ENCODE measurements at regions not wholly inside any gene's neighbourhood (a gene's known extent, or its start where the extent isn't known, plus 50 kb on each side); places are given as distances from the start of the nearest gene placed in this dataset.

DNA sequence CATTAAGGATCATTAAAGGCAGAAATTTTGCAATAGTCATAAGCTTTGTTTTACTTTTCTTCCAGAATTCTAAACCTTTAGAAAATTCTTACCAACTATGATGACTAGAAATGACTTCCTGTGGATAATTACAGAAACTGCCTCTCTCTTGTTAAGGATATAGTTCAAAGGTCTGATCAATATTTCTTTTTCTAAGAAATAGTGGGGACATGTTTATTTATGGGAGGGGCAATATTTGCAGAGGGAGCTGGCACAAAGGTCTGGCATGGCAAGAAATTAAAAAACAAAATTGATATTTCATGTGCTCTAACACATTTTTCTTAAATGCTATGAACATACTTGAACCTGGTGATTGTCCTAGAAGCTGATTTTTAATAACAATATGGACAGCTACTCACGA, 448.9 kb downstream of the KCTD8 start:
- DNase-seq: no peak

DNA sequence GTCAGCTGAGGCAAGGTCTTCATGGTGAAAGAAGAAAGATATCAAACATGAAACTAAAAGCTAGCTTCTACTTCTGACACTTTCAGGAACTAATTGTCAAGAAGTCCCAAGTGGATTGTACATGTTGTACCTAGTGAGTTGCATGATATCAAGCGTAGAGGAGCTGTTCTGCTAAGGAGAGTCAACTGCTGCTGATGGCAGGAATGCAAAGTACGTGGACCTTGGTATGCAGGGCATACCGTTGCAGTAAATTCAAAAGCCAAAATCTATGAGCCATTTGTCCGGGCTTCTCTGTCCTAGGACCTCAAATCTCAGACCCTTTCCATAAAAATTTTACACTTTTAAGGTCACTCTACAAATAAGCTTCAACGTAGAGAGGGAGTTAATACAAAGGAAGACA, 446.2 kb downstream of the KCTD8 start:
- DNase-seq: no peak

DNA sequence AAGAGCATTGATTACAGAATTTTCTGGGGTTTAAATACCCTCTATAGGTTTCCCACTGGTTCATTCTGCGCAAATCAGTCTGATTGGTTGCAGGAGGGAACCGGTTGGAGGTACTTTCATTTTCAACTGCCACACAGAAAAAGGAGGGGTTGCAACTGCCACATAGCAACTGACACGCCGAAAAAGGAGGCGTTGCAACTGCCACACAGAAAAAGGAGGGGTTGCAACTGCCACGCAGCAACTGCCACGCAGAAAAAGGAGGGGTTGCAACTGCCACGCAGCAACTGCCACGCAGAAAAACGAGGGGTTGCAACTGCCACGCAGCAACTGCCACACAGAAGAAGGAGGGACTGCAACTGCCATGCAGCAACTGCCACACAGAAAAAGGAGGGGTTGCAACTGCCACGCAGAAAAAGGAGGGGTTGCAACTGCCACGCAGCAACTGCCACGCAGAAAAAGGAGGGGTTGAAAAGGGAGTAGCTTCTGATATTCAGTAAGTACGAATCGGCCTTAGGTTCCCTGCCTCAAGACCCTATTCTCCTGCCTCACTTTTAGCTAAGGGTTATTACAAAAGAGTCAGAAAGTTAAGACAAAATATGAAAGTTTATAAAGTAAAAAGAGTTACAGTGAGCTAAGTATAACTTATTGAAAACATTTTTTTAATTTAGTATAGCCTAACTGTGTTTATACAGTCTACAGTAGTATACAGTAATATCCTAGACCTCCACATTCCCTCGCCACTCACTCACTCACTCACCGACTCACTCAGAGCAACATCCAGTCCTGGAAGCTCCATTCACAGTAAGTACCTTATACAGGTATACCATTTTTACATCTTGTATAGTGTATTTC, 431.8 kb downstream of the KCTD8 start:
- no peak for DNase-seq

DNA sequence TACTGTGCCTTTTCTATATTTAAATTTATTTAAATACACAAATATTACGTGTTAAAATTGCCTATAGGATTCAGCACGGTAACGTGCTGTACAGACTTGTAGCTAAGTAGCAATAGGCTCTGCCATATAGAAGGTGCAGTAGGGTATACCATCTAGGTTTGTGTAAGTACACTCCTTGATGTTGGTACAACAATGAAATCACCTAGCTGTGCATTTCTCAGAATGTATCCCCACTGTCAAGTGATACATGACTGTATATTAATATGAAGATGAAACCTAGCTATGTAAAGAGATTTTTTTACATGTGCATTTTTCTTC, 431.2 kb downstream of the KCTD8 start:
- DNase-seq: no peak

DNA sequence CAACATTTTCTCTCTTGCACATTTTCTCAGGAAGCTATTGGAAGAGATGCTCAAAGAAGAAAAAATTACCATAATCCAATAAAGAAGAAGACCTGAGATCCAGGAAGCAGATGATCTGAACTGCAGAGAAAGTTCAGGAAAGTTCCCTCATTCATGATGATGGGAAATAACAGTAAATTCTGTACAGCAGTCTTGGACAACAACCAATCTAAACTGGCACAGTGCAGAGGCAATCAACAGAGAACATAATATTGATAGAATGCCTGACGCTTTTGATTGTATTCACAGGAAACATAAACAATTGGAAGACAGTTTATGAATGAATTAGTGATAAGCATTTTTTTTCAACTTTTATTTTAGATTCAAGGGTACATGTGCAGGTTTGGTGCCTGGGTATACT, 428.9 kb downstream of the KCTD8 start:
- no peak for DNase-seq

DNA sequence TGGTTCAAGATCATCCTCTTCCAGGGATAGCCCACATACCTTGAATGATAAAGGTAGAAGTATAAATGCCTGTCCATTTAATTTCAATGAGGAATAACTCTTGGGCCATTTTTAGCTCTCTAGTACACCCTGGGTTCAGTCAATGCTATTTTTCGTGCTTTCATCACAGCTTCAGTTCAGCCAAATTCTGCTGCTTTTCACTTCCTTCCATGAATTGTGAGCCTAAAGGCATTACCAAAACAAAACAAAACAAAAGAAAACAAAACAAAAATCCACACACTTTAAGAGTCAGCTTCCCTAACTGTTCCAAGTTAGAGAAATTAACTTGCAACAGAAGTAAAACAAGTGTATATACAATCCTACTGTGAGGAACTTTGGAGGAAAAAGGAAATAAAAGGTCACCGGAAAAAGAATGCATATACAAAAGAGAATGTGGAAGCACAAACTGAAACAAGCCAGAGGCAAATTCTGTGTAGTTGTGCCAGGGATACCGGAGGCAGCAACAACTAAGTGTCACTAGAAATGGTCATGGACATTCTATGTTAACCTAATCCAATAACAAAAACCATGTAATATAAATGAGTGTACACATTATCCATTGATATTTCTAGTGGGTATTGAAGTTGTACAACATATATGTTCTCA, 423.1 kb downstream of the KCTD8 start:
- no peak for DNase-seq

DNA sequence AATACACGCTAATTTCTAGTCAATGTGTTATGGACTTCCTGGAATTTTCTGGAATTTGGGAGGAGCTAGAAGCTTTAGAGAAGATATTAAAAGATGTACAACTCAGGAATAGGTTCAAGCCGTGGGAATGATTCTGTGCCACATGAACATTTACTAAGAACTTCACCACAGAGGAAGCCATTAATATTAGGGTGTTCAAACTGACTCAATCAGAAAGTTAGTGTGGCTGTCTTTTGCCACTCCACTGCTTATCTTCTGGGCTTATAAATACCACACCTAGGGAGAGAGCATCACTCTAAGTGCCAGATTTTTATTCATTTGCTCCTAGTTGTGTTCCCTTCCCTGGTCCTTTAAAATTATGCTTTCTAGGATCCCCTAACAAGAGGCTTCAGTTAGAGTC, 409.8 kb downstream of the KCTD8 start:
- no peak for DNase-seq

DNA sequence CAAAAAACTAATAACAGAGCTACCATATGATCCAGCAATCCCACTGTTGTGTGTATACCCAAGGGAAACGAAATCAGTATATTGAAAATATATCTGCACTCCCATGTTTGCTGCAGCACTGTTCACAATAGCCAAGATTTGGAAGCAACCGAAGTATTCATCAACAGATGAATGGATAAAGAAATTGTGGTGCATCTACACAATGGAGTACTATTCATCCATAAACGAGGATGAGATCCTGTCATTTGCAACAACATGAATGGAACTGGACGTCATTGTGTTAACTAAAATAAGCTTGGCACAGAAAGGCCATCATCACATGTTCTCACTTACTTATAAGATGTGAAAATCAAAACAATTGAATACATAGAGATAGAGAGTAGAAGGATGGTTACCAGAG, 402.1 kb downstream of the KCTD8 start:
- no peak for DNase-seq

DNA sequence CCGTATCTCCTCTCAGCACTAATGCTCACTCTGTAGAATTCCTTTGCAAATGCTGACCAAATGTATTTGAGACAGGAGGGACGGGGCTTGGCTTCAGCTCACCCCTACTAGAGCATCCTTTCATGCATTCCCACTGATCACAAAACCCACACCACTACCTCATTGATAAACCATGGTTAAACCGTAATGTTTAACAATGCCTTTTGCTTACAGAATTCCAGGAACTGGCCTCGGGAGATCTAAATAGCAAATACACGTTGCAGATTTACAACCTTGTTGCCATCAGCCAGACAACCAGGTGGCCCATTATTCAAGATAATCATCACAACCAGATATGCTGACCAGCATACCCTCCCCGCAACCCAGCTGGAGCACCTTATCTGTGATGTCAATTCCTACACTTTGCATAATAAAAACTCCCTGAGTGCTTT, 391.9 kb downstream of the KCTD8 start:
- no peak for DNase-seq

DNA sequence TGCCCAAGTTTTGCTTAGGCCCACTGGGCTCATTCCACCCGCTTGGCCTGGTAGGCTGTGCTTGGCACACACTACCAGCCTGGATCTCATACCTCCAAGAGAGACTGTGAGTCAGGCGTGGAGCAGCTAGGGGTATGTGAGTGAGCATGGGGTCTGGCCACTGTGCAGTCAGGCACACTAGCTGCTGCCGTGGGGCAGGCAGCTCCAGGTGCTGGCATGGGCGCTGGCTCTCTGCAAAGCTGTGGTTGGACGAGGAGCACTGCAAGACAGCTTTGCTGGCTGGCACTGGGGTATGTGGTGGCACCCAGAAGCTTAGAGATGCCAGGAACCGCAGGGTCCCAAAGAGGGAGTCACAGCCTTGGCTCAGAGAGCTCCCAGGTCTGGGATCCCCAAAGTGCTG, 377.8 kb downstream of the KCTD8 start:
- no peak for DNase-seq

DNA sequence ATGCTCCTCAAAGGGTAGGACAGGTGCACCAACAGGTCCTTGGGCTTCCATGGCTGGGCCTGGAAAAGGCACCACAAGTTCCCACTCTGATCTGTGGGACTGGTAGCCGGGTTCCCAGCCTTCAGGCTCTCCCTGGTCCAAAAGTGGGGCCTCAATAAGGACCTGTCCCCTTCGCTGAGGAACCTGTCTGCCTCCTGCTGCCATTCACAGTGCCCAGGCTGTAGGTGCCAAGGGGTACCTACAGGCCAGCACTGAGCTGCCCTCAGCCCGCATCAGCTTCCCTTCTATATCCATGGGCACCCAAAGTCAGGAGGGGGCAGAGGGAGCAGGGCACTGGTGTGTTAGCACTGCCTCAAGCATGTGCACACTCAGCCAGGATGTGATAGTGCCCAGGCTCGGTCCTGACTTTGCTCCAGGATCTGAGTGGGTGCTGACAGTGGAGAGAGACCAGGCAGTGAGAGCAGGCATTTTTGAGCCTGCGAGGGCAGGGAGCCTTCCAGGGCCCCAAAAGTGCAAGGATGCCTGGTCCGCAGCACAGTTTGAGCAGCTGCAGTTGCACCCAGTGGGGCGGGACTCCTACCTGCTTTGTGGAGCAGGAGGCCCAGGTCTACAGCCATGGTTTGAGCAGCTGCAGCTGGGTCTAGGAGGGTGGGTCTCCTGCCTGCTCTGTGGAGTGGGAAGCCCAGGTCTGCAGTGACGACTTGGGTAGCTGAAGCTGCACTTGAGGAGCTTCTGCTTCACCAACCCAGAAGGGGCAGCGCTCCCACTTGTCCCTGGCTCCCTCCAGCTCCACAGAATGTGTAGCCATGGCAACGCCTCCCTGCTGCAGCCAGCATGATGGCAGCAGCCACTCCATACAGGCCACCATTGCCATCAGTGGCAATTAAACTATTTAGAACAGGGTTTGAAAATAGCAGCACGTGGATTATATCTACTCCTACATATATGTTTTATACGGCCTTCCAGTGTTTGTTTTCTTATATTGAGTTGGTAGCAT, 376.4 kb downstream of the KCTD8 start:
- DNase-seq: no peak

DNA sequence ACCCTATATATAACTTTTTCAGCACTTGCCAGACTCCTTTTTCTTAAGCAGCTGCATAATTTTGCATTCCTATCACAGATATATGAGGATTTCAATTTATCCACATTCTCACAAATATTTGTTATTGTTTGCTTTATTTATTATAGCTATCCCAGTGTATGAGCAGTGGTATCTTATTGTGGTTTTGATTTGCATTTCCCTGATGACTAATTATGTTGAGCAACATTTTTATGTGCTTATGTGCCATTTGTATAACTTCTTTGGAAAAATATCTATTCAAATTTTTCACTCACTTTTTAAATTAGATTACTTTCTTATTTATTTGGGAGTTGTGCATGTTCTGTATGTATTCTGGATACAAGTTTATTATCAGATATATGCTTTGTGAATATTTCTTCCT, 361.9 kb downstream of the KCTD8 start:
- no peak for DNase-seq

DNA sequence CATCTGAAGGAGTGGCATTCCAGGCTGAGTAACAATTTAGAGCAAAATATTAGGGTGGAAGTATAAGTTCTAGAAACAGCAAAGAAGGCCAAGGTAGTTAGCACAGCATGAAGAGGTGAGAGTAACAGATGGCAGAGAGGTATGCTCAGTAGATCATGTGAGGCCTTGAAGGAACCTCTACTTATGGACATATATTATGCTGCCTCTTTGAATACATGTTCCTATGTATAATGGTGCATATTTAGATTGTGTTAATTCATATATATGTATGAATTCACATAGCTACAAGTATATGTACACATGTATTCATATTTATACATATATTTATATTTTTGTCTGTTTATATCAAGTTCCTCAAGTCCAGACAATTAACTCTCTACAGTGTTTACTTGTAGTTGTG, 355.2 kb downstream of the KCTD8 start:
- DNase-seq: no peak

DNA sequence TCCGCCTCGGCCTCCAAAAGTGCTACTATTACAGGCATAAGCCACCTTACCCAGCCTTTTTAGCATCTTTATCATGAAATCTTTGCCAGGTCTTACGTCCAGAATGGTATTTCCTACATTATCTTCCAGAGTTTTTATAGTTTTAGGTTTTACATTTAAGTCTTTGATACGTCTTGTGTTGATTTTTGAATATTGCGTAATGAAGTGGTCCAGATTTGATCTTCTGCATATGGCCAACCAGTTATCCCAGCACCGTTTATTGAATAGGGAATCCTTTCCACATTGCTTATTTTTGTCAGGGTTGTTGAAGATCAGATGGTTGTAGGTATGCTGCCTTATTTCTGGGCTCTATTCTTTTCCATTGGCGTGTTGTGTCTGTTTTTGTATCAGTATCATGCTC, 349.6 kb downstream of the KCTD8 start:
- DNase-seq: no peak

DNA sequence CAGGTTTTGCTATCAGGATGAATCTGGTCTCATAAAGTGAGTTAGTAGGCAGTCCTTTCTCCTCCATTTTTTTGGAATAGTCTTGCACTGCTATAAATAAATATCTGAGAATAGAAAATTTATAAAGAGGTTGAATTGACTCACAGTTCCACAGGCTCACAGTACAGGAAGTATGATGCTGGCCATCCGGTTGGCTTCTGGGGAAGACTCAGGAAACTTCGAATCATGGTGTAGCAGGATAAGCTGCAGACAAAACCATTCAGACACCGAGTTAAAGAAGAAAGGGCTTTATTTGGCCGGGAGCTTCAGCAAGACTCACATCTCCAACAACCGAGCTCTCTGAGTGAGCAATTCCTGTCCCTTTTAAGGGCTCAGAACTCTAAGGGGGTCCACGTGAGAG, 348.2 kb downstream of the KCTD8 start:
- DNase-seq: no peak

DNA sequence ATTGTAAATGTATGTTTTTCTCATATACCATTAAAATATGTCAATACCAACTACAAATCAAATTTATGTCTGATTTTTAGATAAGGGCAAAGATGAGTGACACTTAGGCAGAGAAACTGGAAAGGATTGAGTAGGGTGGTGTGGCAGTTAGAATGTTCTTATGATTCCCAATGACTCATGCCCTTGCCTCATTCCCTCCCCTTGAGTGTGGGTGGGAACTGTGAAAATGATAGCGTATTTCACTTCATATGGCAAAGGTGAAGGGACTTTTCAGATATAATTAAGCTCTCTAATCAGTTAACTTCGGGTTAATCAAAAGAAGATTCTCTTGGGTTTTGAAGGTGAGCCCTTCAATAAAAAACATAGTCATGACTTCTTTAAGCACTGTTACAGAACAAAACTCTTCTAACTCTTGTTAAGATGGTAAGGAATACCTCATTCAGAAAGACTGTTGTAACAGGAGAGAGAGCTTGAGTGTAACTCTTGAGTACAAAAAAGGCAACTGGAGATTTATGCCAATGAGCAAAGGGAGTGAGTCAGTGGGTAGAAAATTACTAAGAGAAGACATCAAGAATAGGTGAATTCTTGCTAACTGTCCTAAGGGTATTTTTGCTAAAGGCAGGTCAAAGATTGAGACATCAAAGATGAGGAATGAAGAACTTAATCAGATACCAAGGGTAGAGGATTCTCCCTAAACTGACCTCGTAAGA, 329.5 kb downstream of the KCTD8 start:
- no peak for DNase-seq

DNA sequence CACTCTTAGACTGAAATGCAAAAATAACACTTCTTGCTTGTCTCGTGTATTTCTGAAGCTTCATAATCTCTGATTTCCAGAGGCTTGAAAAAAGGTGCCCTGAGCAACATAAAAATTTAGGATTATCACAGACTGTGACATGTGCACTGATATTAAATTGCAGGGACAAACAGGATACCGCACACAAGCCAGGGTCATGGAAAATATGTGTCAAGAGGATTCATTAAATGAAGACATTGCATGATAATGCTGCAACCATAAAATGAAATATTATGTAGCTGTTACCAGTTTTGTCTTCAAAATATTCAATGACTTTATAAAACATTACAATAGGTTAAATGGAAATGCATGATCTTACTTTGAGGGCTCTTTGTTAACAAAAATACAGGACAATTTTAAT, 328.0 kb downstream of the KCTD8 start:
- no peak for DNase-seq

DNA sequence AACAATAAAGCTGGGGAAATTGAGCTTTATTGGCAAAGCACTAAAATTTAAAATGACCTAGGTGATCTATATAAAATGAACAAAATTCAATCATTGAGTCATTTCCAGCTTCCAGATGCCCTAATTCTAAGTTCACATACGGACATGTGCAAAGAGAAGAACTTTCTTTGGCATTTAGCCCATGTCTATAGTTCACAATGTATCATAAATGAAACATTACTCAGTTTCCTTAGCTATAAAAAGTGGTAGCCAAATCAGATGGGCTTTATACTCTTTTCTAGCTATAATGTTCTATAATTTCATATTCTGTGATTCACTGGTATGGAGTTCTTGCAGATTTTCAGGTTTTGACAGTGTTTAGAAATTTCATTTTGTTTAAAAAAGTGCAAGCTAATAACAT, 327.4 kb downstream of the KCTD8 start:
- DNase-seq: no peak

Data from T1000 (cell line).